ENCODE measurements at regions not wholly inside any gene's neighbourhood (a gene's known extent, or its start where the extent isn't known, plus 50 kb on each side); places are given as distances from the start of the nearest gene placed in this dataset.

GRCh38 chr22:27122574-27122973, 465.2 kb downstream of the MIAT start:
- no peak for ATAC-seq (replicated peaks)
- Mint-ChIP-seq H3K4me1 (no peaks in the 10 kb centered on the region), H3K27me3 (peaks cover 14% of the 10 kb centered on the region), H3K4me3 (no peak overlapping the region), H3K36me3 (ENCODE audit: low read depth) (no peaks in the 10 kb centered on the region), H3K27ac (no peak overlapping the region), H3K9me3 (no peaks in the 10 kb centered on the region)

- Mint-ChIP-seq H3K27me3 (peaks cover 14% of the 10 kb centered on the region), H3K36me3 (ENCODE audit: low read depth) (no peaks in the 10 kb centered on the region), H3K27ac (no peak overlapping the region), H3K4me3 (no peak overlapping the region), H3K4me1 (no peaks in the 10 kb centered on the region), H3K9me3 (no peaks in the 10 kb centered on the region)
- ATAC-seq (replicated peaks): no peak
These were observed 466.5 kb downstream of the MIAT start for GRCh38 chr22:27123880-27124279.

- ATAC-seq (replicated peaks): no peak
- H3K4me1 Mint-ChIP-seq: no peaks in the 10 kb centered on the region
- no peaks in the 10 kb centered on the region for H3K9me3 Mint-ChIP-seq
These were observed 467.1 kb downstream of the MIAT start for GRCh38 chr22:27124351-27124966.

GRCh38 chr22:27125539-27125938, 468.2 kb downstream of the MIAT start:
- Mint-ChIP-seq H3K27ac (no peak overlapping the region), H3K4me3 (no peak overlapping the region), H3K27me3 (peaks cover 14% of the 10 kb centered on the region), H3K9me3 (no peaks in the 10 kb centered on the region), H3K36me3 (ENCODE audit: low read depth) (no peaks in the 10 kb centered on the region), H3K4me1 (no peaks in the 10 kb centered on the region)
- no peak for ATAC-seq (replicated peaks)

More at GRCh38 chr22:27124351-27124966, 467.1 kb downstream of the MIAT start:
- Mint-ChIP-seq H3K4me3 (no peak overlapping the region), H3K36me3 (ENCODE audit: low read depth) (no peaks in the 10 kb centered on the region), H3K27me3 (peaks cover 14% of the 10 kb centered on the region), H3K27ac (no peak overlapping the region)

- no peak overlapping the region for H3K4me3 Mint-ChIP-seq
- no peak for ATAC-seq (replicated peaks)
- H3K9me3 Mint-ChIP-seq: no peaks in the 10 kb centered on the region
- H3K36me3 Mint-ChIP-seq (ENCODE audit: low read depth): no peaks in the 10 kb centered on the region
- peaks cover 27% of the 10 kb centered on the region for H3K27me3 Mint-ChIP-seq
- no peak overlapping the region for H3K27ac Mint-ChIP-seq
- no peaks in the 10 kb centered on the region for H3K4me1 Mint-ChIP-seq
These were observed 470.5 kb downstream of the MIAT start for GRCh38 chr22:27127911-27128310.

GRCh38 chr22:27128461-27129085, 471.2 kb downstream of the MIAT start:
- Mint-ChIP-seq H3K4me3 (no peak overlapping the region), H3K27ac (no peak overlapping the region), H3K27me3 (peaks cover 31% of the 10 kb centered on the region), H3K4me1 (no peaks in the 10 kb centered on the region), H3K9me3 (no peaks in the 10 kb centered on the region), H3K36me3 (ENCODE audit: low read depth) (no peaks in the 10 kb centered on the region)
- no peak for ATAC-seq (replicated peaks)

GRCh38 chr22:27129266-27129665, 471.9 kb downstream of the MIAT start:
- H3K27ac Mint-ChIP-seq: no peak overlapping the region
- no peaks in the 10 kb centered on the region for H3K36me3 Mint-ChIP-seq (ENCODE audit: low read depth)
- H3K9me3 Mint-ChIP-seq: no peaks in the 10 kb centered on the region
- no peak overlapping the region for H3K4me3 Mint-ChIP-seq
- no peaks in the 10 kb centered on the region for H3K4me1 Mint-ChIP-seq
- no peak for ATAC-seq (replicated peaks)
- peaks cover 31% of the 10 kb centered on the region for H3K27me3 Mint-ChIP-seq

- Mint-ChIP-seq H3K36me3 (ENCODE audit: low read depth) (no peaks in the 10 kb centered on the region), H3K27ac (no peak overlapping the region), H3K4me1 (no peaks in the 10 kb centered on the region), H3K9me3 (no peaks in the 10 kb centered on the region), H3K27me3 (peaks cover 24% of the 10 kb centered on the region), H3K4me3 (no peak overlapping the region)
- ATAC-seq (replicated peaks): no peak
These were observed 473.5 kb downstream of the MIAT start for GRCh38 chr22:27130906-27131305.

GRCh38 chr22:27131346-27131745, 474.0 kb downstream of the MIAT start:
- Mint-ChIP-seq H3K36me3 (ENCODE audit: low read depth) (no peaks in the 10 kb centered on the region), H3K27me3 (peaks cover 25% of the 10 kb centered on the region), H3K4me3 (no peak overlapping the region), H3K4me1 (no peaks in the 10 kb centered on the region), H3K27ac (no peak overlapping the region), H3K9me3 (peaks cover under 1% of the 10 kb centered on the region)
- ATAC-seq (replicated peaks): no peak

GRCh38 chr22:27132400-27132799, 475.0 kb downstream of the MIAT start:
- ATAC-seq (replicated peaks): no peak
- peaks cover 5% of the 10 kb centered on the region for H3K9me3 Mint-ChIP-seq
- H3K36me3 Mint-ChIP-seq (ENCODE audit: low read depth): no peaks in the 10 kb centered on the region
- H3K27me3 Mint-ChIP-seq: peaks cover 27% of the 10 kb centered on the region
- no peaks in the 10 kb centered on the region for H3K4me1 Mint-ChIP-seq
- no peak overlapping the region for H3K4me3 Mint-ChIP-seq
- no peak overlapping the region for H3K27ac Mint-ChIP-seq

- ATAC-seq (replicated peaks): no peak
- Mint-ChIP-seq H3K9me3 (peaks cover 5% of the 10 kb centered on the region), H3K4me1 (no peaks in the 10 kb centered on the region), H3K27ac (no peak overlapping the region), H3K36me3 (ENCODE audit: low read depth) (no peaks in the 10 kb centered on the region), H3K4me3 (no peak overlapping the region), H3K27me3 (peaks cover 27% of the 10 kb centered on the region)
These were observed 475.6 kb downstream of the MIAT start for GRCh38 chr22:27133019-27133431.

- no peaks in the 10 kb centered on the region for H3K4me1 Mint-ChIP-seq
These were observed 476.4 kb downstream of the MIAT start for GRCh38 chr22:27133681-27134314.

GRCh38 chr22:27134315-27134701, 476.9 kb downstream of the MIAT start:
- Mint-ChIP-seq H3K36me3 (ENCODE audit: low read depth) (no peaks in the 10 kb centered on the region), H3K27me3 (peaks cover 27% of the 10 kb centered on the region), H3K4me1 (no peaks in the 10 kb centered on the region), H3K27ac (no peak overlapping the region), H3K4me3 (no peak overlapping the region), H3K9me3 (peaks cover 5% of the 10 kb centered on the region)
- ATAC-seq (replicated peaks): peak; percentile 66

More at GRCh38 chr22:27133681-27134314, 476.4 kb downstream of the MIAT start:
- Mint-ChIP-seq H3K9me3 (peaks cover 5% of the 10 kb centered on the region), H3K27ac (no peak overlapping the region), H3K27me3 (peaks cover 27% of the 10 kb centered on the region), H3K4me3 (no peak overlapping the region), H3K36me3 (ENCODE audit: low read depth) (no peaks in the 10 kb centered on the region)
- ATAC-seq (replicated peaks): no peak

- H3K36me3 Mint-ChIP-seq (ENCODE audit: low read depth): no peaks in the 10 kb centered on the region
- H3K9me3 Mint-ChIP-seq: peaks cover 5% of the 10 kb centered on the region
- H3K27me3 Mint-ChIP-seq: peaks cover 27% of the 10 kb centered on the region
- no peak overlapping the region for H3K27ac Mint-ChIP-seq
- no peak for ATAC-seq (replicated peaks)
- no peaks in the 10 kb centered on the region for H3K4me1 Mint-ChIP-seq
- no peak overlapping the region for H3K4me3 Mint-ChIP-seq
These were observed 477.9 kb downstream of the MIAT start for GRCh38 chr22:27135031-27135981.
